ENCODE measurements at regions not wholly inside any gene's neighbourhood (a gene's known extent, or its start where the extent isn't known, plus 50 kb on each side); places are given as distances from the start of the nearest gene placed in this dataset.

GRCh38 chr1:29531596-29531995, 295.3 kb downstream of the PTPRU start:
- Histone ChIP-seq H3K27ac (ENCODE audit: extremely low read length, insufficient read depth, low read length) (no peak overlapping the region), H3K4me2 (ENCODE audit: low read depth, low read length) (no peak overlapping the region), H3K9ac (ENCODE audit: insufficient read depth, low read depth, low read length) (no peak overlapping the region), H3K9me3 (ENCODE audit: low read length) (no peaks in the 10 kb centered on the region), H3K36me3 (replicated peaks in 1 of 2; ENCODE audit: control insufficient read depth in 1 of 2, insufficient read depth in 2 of 2, low read length in 2 of 2) (no peaks in the 10 kb centered on the region), H3K4me3 (replicated peaks in 1 of 3; ENCODE audit: insufficient read depth in 1 of 3, low read depth in 2 of 3, low read length in 3 of 3) (no peak overlapping the region), H4K20me1 (ENCODE audit: insufficient read depth, low read length) (no peaks in the 10 kb centered on the region), H3K79me2 (ENCODE audit: insufficient read depth, low read length) (no peaks in the 10 kb centered on the region), H3K4me1 (ENCODE audit: insufficient read depth, low read length) (no peaks in the 10 kb centered on the region), H2AFZ (ENCODE audit: low read length) (no peak overlapping the region), H3K27me3 (ENCODE audit: control insufficient read depth in 1 of 2, insufficient read depth in 2 of 2, low read length in 2 of 2) (peaks cover 2 to 11% of the 10 kb centered on the region in 2 experiments; a peak in 1 of 5 replicates)
- no peak for ATAC-seq
- DNase-seq (ENCODE audit: low spot score): no peak
- in situ Hi-C loops (cut with HindIII; ENCODE audit: extremely low pct_ligation_motif_present, low pct_unique_long_range_greater_than_20kb): no loop called here
- 0% methylated on average over 2 of the region's 2 CpGs for WGBS (ENCODE audit: low lambda C conversion rate)
- FAIRE-seq: no peak
- intact Hi-C loops (cut with micrococcal nuclease; ENCODE audit: unreplicated experiment): no loop called here
- ChIA-PET POLR2A (no interaction called here), CTCF (ENCODE audit: low intra/inter-chr PET ratio, low total read pairs) (no interaction called here)
- BruUV-seq (replicated peaks): no TSS peak
- no peak for TF ChIP-seq POGZ (CRISPR knock-in tag; IDR thresholded peaks at IDR 0.05)
- no peak for TF ChIP-seq GLMP (CRISPR knock-in tag; IDR thresholded peaks at IDR 0.05; ENCODE audit: borderline replicate concordance)
- TF ChIP-seq ZNF275 (CRISPR knock-in tag; IDR thresholded peaks at IDR 0.05; ENCODE audit: borderline replicate concordance): no peak
- TF ChIP-seq BORCS8-MEF2B (CRISPR knock-in tag; IDR thresholded peaks at IDR 0.05): no peak
- TF ChIP-seq ERF (CRISPR knock-in tag; IDR thresholded peaks at IDR 0.05): no peak
- TF ChIP-seq RERE (CRISPR knock-in tag; IDR thresholded peaks at IDR 0.05; ENCODE audit: low read depth): no peak
- TF ChIP-seq DDIT3 (CRISPR knock-in tag; IDR thresholded peaks at IDR 0.05): no peak
- TF ChIP-seq ARID3A (IDR thresholded peaks at IDR 0.05; ENCODE audit: low read depth, low read length): no peak
- no peak for TF ChIP-seq ZNF83 (CRISPR knock-in tag; IDR thresholded peaks at IDR 0.05; ENCODE audit: borderline replicate concordance)
- TF ChIP-seq ZNF703 (CRISPR knock-in tag; IDR thresholded peaks at IDR 0.05; ENCODE audit: borderline replicate concordance): no peak
- no peak for TF ChIP-seq TGIF2 (CRISPR knock-in tag; IDR thresholded peaks at IDR 0.05)
- TF ChIP-seq IKZF4 (CRISPR knock-in tag; IDR thresholded peaks at IDR 0.05; ENCODE audit: borderline replicate concordance, low read depth, not compliant biosample characterization): no peak
- no peak for TF ChIP-seq GATAD1 (CRISPR knock-in tag; IDR thresholded peaks at IDR 0.05)
